ENCODE measurements at regions not wholly inside any gene's neighbourhood (a gene's known extent, or its start where the extent isn't known, plus 50 kb on each side); places are given as distances from the start of the nearest gene placed in this dataset.

GRCh38 chr2:183497861-183498260, 373.6 kb downstream of the NUP35 start:
- no peak for TF ChIP-seq EZH2 (IDR thresholded peaks at IDR 0.05; ENCODE audit: borderline replicate concordance, low read depth, low read length, severe bottlenecking)
- no peak for TF ChIP-seq JUN (IDR thresholded peaks at IDR 0.05; ENCODE audit: borderline replicate concordance, insufficient read depth, insufficient read length, low read depth)
- TF ChIP-seq POLR2AphosphoS5 (IDR thresholded peaks at IDR 0.05; ENCODE audit: insufficient read depth, low read depth, low read length): no peak
- ChIA-PET CTCF (no interaction called here), POLR2A (no interaction called here)
- H3K9me1 ChIP-seq (replicated peaks; ENCODE audit: control insufficient read depth, extremely low read depth, insufficient read depth, low read length): no peaks in the 10 kb centered on the region
- no TSS peak for BruUV-seq (replicated peaks)
- no peaks in the 10 kb centered on the region for H3K9me3 ChIP-seq (replicated peaks; ENCODE audit: control insufficient read depth, insufficient read depth, low read length)
- no peak for FAIRE-seq
- no peaks in the 10 kb centered on the region for H3K4me1 ChIP-seq (ENCODE audit: control insufficient read depth, extremely low read depth, insufficient read depth, low read length)
- H2AFZ ChIP-seq (ENCODE audit: low read depth, low read length): no peak overlapping the region
- H3K9ac ChIP-seq (replicated peaks; ENCODE audit: extremely low read depth, insufficient read depth, low read length): no peak overlapping the region
- no peaks in the 10 kb centered on the region for H3K79me2 ChIP-seq (ENCODE audit: control insufficient read depth, insufficient read depth, low read length)
- DNase-seq (ENCODE audit: low read depth, low spot score): no peak
- intact Hi-C loops (cut with micrococcal nuclease) (no loop called here), dilution Hi-C loops (cut with MboI; ENCODE audit: extremely low pct_ligation_motif_present, low sequenced_read_pairs) (no loop called here)
- H3K4me2 ChIP-seq (ENCODE audit: insufficient read depth, low read length): no peak overlapping the region
- H3K27ac ChIP-seq (ENCODE audit: insufficient read depth, low read depth, low read length): no peak overlapping the region
- no peak overlapping the region for H3K4me3 ChIP-seq (replicated peaks in 1 of 3; ENCODE audit: insufficient read depth in 1 of 3, low read depth in 1 of 3, low read length in 3 of 3)
- no peaks in the 10 kb centered on the region for H3K27me3 ChIP-seq (ENCODE audit: control insufficient read depth in 2 of 2, insufficient read depth in 2 of 2, low read length in 2 of 2)
- H3K36me3 ChIP-seq (ENCODE audit: control insufficient read depth in 2 of 2, extremely low read depth in 1 of 2, insufficient read depth in 2 of 2, low read length in 2 of 2): no peaks in the 10 kb centered on the region
- no peaks in the 10 kb centered on the region for H4K20me1 ChIP-seq (replicated peaks; ENCODE audit: control insufficient read depth, extremely low read depth, insufficient read depth, low read length)

GRCh38 chr2:183505911-183506310, 381.7 kb downstream of the NUP35 start:
- BruUV-seq (replicated peaks): no TSS peak
- no peak overlapping the region for H3K4me2 ChIP-seq (ENCODE audit: insufficient read depth, low read length)
- no peaks in the 10 kb centered on the region for H3K36me3 ChIP-seq (ENCODE audit: control insufficient read depth in 2 of 2, extremely low read depth in 1 of 2, insufficient read depth in 2 of 2, low read length in 2 of 2)
- CTCF ChIA-PET: no interaction called here
- no peak overlapping the region for H3K9ac ChIP-seq (replicated peaks; ENCODE audit: extremely low read depth, insufficient read depth, low read length)
- no peaks in the 10 kb centered on the region for H4K20me1 ChIP-seq (replicated peaks; ENCODE audit: control insufficient read depth, extremely low read depth, insufficient read depth, low read length)
- H3K27ac ChIP-seq (ENCODE audit: insufficient read depth, low read depth, low read length): no peak overlapping the region
- no peaks in the 10 kb centered on the region for H3K27me3 ChIP-seq (ENCODE audit: control insufficient read depth in 2 of 2, insufficient read depth in 2 of 2, low read length in 2 of 2)
- H3K4me3 ChIP-seq (replicated peaks in 1 of 3; ENCODE audit: insufficient read depth in 1 of 3, low read depth in 1 of 3, low read length in 3 of 3): no peak overlapping the region
- no peak for DNase-seq (ENCODE audit: low read depth, low spot score)
- TF ChIP-seq GATA2 (IDR thresholded peaks at IDR 0.05; ENCODE audit: insufficient read depth, insufficient read length, low read depth, low read length): no peak
- TF ChIP-seq MAX (IDR thresholded peaks at IDR 0.05; ENCODE audit: insufficient read depth, insufficient read length): no peak
- no peak for TF ChIP-seq POLR2A (IDR thresholded peaks at IDR 0.05; ENCODE audit: low read depth, low read length)
- TF ChIP-seq CTCF (IDR thresholded peaks at IDR 0.05; ENCODE audit: extremely low read depth in 1 of 2, insufficient read depth in 1 of 2, low read depth in 1 of 2, low read length in 2 of 2): no peak
- H3K9me1 ChIP-seq (replicated peaks; ENCODE audit: control insufficient read depth, extremely low read depth, insufficient read depth, low read length): no peaks in the 10 kb centered on the region
- H3K4me1 ChIP-seq (ENCODE audit: control insufficient read depth, extremely low read depth, insufficient read depth, low read length): no peaks in the 10 kb centered on the region
- H2AFZ ChIP-seq (ENCODE audit: low read depth, low read length): no peak overlapping the region
- H3K79me2 ChIP-seq (ENCODE audit: control insufficient read depth, insufficient read depth, low read length): no peaks in the 10 kb centered on the region
- H3K9me3 ChIP-seq (replicated peaks; ENCODE audit: control insufficient read depth, insufficient read depth, low read length): no peaks in the 10 kb centered on the region
- dilution Hi-C loops (cut with MboI; ENCODE audit: extremely low pct_ligation_motif_present, low sequenced_read_pairs): no loop called here
- intact Hi-C loops (cut with micrococcal nuclease): no loop called here
- FAIRE-seq: no peak
- POLR2A ChIA-PET: no interaction called here

Measured in endothelial cell of umbilical vein (primary cell).